H1 (cell line): ENCODE measurements at regions not wholly inside any gene's neighbourhood (a gene's known extent, or its start where the extent isn't known, plus 50 kb on each side); places are given as distances from the start of the nearest gene placed in this dataset.

Source experiments
- TF ChIP-seq, protein P1 (sequence below): fragments of 300-600 bp; sonication (generic); IDR thresholded peaks from 2 replicates; pipeline ENCODE4 v1.7.1; 2012; ENCODE audit warnings: low read length, moderate library complexity, mild to moderate bottlenecking, inconsistent platforms; ENCODE audit not compliant: insufficient replicate concordance

DNA sequence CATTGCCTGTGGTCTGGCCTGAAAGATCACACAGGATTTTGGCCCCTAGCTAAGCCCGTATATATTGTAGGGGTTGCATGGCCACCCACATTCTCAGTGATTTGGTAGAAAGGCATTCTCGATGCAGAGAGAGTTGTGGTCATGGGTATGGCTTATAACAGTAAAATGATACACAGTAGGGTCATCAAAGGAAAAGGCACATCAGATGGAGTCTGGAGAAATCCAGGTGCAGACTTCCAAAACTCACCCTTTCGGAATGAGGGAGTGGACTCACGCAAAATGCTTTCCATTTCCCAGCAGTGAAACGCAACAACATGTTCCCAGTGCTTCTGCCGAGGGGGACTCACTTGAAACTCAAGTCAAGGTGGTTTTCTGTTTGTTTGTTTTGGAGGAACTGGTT lies 802.5 kb upstream of the SLITRK1 start (continued):
- TF ChIP-seq, protein P1, sequence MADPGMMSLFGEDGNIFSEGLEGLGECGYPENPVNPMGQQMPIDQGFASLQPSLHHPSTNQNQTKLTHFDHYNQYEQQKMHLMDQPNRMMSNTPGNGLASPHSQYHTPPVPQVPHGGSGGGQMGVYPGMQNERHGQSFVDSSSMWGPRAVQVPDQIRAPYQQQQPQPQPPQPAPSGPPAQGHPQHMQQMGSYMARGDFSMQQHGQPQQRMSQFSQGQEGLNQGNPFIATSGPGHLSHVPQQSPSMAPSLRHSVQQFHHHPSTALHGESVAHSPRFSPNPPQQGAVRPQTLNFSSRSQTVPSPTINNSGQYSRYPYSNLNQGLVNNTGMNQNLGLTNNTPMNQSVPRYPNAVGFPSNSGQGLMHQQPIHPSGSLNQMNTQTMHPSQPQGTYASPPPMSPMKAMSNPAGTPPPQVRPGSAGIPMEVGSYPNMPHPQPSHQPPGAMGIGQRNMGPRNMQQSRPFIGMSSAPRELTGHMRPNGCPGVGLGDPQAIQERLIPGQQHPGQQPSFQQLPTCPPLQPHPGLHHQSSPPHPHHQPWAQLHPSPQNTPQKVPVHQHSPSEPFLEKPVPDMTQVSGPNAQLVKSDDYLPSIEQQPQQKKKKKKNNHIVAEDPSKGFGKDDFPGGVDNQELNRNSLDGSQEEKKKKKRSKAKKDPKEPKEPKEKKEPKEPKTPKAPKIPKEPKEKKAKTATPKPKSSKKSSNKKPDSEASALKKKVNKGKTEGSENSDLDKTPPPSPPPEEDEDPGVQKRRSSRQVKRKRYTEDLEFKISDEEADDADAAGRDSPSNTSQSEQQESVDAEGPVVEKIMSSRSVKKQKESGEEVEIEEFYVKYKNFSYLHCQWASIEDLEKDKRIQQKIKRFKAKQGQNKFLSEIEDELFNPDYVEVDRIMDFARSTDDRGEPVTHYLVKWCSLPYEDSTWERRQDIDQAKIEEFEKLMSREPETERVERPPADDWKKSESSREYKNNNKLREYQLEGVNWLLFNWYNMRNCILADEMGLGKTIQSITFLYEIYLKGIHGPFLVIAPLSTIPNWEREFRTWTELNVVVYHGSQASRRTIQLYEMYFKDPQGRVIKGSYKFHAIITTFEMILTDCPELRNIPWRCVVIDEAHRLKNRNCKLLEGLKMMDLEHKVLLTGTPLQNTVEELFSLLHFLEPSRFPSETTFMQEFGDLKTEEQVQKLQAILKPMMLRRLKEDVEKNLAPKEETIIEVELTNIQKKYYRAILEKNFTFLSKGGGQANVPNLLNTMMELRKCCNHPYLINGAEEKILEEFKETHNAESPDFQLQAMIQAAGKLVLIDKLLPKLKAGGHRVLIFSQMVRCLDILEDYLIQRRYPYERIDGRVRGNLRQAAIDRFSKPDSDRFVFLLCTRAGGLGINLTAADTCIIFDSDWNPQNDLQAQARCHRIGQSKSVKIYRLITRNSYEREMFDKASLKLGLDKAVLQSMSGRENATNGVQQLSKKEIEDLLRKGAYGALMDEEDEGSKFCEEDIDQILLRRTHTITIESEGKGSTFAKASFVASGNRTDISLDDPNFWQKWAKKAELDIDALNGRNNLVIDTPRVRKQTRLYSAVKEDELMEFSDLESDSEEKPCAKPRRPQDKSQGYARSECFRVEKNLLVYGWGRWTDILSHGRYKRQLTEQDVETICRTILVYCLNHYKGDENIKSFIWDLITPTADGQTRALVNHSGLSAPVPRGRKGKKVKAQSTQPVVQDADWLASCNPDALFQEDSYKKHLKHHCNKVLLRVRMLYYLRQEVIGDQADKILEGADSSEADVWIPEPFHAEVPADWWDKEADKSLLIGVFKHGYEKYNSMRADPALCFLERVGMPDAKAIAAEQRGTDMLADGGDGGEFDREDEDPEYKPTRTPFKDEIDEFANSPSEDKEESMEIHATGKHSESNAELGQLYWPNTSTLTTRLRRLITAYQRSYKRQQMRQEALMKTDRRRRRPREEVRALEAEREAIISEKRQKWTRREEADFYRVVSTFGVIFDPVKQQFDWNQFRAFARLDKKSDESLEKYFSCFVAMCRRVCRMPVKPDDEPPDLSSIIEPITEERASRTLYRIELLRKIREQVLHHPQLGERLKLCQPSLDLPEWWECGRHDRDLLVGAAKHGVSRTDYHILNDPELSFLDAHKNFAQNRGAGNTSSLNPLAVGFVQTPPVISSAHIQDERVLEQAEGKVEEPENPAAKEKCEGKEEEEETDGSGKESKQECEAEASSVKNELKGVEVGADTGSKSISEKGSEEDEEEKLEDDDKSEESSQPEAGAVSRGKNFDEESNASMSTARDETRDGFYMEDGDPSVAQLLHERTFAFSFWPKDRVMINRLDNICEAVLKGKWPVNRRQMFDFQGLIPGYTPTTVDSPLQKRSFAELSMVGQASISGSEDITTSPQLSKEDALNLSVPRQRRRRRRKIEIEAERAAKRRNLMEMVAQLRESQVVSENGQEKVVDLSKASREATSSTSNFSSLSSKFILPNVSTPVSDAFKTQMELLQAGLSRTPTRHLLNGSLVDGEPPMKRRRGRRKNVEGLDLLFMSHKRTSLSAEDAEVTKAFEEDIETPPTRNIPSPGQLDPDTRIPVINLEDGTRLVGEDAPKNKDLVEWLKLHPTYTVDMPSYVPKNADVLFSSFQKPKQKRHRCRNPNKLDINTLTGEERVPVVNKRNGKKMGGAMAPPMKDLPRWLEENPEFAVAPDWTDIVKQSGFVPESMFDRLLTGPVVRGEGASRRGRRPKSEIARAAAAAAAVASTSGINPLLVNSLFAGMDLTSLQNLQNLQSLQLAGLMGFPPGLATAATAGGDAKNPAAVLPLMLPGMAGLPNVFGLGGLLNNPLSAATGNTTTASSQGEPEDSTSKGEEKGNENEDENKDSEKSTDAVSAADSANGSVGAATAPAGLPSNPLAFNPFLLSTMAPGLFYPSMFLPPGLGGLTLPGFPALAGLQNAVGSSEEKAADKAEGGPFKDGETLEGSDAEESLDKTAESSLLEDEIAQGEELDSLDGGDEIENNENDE, result no peak
